GM18507 (cell line): ENCODE measurements at regions not wholly inside any gene's neighbourhood (a gene's known extent, or its start where the extent isn't known, plus 50 kb on each side); places are given as distances from the start of the nearest gene placed in this dataset.
"Not testable (repeated sequence)": the region's sequence is repeated elsewhere in the genome, so short reads cannot be mapped to it uniquely, and the experiment has no call there.

Experiments
- DNase-seq: peaks from one replicate; pipeline ENCODE4 v3.0.0; 2011; ENCODE audit warnings: low read depth; ENCODE audit not compliant: insufficient read length; ENCODE audit errors: extremely low spot score
- FAIRE-seq: peaks from 2 replicates; lab custom pipeline; 2011; peaks lifted over from hg19 to GRCh38; lab: Jason Lieb, UNC

GRCh38 chr4:156173486-156173885 is 219.8 kb upstream of the CTSO start:
- FAIRE-seq (no peak), DNase-seq (no peak)

DNA sequence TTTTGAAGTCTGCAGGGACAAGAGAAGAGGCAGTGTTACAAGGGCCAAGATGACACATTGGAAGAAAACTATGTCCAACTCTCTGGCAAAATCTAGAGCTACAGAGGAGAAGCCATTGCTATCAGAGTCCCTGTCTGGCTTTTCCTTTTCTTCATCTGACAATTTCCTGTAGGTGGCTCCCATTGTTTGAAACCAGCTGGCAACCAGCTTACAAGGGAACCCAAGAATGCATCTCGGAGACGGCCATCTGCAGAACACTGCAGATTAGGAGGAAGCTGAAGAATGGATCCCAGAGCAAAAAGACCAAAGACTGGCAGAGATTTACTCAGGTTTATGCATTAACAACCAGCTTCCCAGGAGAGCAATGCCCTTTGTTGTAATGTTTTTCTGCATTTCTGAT is 216.2 kb upstream of the CTSO start:
- no peak for FAIRE-seq
- DNase-seq, result no peak

DNA sequence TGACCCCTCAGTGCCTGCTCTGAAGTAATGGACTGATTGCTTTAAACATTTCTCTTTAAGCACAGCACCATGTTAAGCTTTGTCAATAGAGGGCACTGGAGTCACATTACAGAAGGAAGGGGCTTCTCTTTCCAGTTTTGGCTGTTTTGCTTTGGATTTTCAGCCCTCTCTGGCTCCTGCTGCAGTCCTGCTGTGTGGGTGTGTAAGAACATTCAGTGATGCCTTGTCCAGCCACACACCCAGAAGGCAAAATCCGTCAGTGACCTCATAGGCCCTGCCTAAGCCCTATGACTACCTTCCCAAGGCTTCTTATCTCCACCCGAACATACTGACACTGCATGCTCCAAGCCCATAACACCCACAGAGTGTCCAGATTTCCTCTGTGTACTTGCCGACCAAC is 215.3 kb upstream of the CTSO start:
- DNase-seq, result no peak
- FAIRE-seq, result no peak

DNA sequence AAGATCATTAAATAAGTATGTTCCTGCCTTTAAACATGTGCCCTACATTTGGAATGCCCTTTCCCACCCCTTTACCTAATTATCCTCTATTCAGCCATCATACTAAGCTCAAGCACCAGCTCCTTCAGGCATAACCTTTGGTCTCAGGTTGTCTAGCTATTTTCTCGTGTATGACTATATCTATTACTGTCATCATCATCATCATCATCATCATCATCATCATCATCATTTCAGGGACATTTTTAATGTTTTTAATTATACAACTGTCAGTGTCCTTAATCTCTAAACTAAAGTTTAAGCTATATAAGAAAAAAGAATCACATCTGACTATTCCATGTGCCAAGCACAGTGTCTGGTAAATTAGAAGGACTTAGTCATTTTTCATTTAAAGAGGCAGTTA is 214.6 kb upstream of the CTSO start:
- FAIRE-seq (no peak), DNase-seq (no peak)

- DNase-seq, result no peak
- no peak for FAIRE-seq
Observed at GRCh38 chr4:156158747-156159146, 205.1 kb upstream of the CTSO start.

- DNase-seq (no peak), FAIRE-seq (no peak)
Observed at GRCh38 chr4:156154978-156155377, 201.3 kb upstream of the CTSO start.

GRCh38 chr4:156146571-156146970 is 192.9 kb upstream of the CTSO start:
- DNase-seq (no peak), FAIRE-seq (no peak)

DNA sequence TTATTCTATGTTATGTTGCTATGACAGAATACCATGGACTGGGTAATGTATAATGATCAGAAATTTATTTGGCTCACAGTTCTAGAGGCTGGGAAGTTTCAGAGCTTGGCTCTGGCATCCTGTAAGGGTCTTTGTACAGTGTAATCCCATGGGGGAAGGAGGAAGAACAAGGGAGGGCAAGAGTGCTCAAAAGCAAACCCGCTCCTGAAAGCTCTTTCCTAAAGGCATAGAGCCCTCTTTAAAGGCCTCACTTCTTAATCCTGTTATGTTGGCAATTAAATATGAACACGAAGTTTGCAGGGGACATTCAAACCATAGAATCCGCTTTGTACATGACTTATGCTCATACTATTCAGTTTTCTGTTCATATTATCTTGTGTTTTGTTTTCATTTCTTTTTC is 191.3 kb upstream of the CTSO start:
- DNase-seq, result no peak
- no peak for FAIRE-seq

DNA sequence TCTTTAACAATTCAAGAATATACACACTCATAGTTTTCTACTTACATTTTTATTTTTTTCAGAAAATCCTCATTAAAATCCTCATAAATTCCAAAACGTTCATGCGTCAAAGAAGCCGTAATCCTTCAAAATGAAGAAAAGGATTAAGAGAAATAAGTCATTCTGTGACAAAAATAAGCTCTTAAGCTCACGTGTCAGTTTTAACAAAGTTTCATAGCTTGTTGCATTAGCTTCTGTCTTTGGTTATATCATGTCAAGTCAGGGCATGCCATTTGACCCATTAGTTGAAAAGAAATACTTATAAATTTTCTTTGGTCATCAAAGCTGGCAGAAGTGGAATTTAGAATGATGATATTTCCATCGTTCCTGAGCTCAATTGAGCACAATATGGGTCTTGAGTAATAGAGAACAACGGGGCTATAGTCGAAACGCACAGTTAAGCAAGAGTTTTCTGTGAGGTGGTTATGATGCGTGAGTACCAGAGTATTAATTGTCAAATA is 185.2 kb upstream of the CTSO start:
- FAIRE-seq (no peak), DNase-seq (no peak)

DNA sequence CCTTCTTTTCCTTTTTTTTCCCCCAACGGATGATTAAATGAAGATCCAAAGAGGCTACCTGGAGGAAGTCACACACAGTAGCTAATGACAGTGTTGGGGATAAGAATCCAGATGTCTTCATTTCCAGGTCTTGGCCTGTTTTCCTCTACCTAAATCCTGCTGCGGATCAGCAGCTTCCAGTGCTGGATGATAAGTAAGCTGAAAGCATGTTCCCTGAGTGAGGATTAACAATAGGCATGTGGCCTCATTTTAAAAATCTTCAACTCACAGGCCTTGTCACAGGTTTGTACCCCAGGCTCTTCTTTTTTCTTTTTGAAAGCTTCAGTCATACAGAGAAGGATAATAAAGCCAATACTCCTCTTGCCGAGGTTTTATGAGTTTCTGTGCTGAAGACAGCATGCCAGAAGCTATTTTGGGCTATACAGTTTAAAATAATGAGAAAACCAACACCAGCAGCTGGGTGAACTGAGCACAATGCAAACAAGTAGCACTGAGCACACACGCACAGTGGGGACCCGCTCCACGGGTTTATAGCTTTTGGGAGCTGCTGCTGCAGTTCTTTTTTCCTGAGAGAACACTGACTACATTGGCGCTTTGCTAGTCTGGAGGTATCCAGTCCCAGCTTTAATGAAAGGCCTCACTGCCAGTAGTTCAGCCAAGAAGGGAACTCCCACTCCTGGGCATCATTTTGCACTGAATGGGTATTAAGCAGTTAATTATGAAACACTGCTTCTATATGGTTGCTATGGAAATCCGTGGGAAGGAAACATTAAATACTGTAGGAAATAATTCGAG is 184.2 kb upstream of the CTSO start:
- no peak for FAIRE-seq
- no peak for DNase-seq

DNA sequence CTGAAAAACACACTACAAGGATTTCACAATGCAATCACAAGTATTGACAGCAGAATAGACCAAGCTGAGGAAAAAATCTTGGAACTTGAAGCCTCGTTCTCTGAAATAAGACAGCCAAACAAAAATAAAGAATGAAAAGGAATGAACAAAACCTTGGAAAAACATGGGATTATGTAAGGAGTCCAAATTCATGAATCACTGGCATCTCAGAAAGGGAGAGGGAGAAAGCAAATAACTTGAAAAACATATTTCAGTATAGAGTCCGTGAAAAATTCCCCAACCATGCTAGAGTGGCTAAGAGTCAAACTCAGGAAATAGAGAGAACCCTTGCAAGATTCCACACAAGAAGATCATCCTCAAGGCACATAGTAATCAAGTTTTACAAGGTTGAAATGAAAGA is 178.5 kb upstream of the CTSO start:
- FAIRE-seq, result no peak
- no peak for DNase-seq

DNA sequence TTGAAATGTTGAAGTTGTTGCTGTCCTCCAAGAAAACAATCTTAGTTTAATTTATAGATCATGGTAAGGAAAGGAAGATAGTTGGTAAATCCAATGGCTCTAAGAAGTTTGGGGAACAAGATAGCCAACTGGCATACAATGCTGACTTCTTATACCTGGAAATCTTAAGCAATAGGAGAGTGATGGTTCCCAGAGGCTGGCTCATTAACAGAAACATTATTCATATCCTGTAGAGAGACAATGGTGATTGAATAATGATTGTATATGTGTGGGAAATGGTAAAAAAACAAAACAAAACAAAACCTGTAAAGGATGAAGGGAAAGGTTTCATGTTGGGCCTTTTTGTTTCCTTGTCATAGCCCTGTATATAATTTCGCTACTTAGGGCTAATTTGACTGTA is 174.9 kb upstream of the CTSO start:
- FAIRE-seq, result no peak
- no peak for DNase-seq

GRCh38 chr4:156118507-156119220 is 165.0 kb upstream of the CTSO start:
- DNase-seq, result no peak
- FAIRE-seq, result no peak

DNA sequence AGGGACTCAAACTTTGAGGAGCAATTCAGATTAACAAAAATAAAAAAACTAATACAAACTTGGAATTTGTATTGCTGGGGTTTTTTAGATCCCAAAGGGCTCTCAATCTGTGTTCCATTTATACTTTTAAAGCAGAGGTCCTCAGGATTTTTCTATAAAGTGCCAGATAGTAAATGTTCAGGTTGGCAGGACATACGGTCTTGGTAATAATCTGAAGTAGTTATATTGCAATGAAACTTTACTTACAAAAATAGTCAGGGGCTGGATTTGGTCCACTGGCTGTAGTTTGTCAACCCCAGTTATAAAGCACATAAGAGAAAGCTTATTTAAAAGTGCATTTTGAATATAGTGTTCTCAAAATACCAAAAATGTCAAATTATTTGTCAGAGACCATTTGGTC is 164.1 kb upstream of the CTSO start:
- DNase-seq, result no peak
- no peak for FAIRE-seq

DNA sequence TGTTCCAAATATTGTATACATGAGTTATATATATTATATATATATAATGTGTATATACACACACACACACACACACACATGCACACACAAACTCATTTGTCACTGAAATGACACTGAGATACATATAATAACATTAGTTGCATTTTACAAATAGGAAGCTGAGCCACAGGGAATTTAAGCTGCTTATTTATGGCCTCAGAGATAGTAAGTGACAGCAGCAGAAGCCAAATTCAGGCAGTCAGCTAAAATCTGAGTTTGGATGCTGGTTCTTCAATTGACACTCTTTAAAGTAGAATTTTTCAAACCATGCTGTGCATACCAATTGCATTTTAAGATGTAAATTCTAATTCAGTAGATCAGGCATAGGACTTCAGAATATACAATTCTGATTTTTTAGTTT is 163.3 kb upstream of the CTSO start:
- DNase-seq, result no peak
- no peak for FAIRE-seq

DNA sequence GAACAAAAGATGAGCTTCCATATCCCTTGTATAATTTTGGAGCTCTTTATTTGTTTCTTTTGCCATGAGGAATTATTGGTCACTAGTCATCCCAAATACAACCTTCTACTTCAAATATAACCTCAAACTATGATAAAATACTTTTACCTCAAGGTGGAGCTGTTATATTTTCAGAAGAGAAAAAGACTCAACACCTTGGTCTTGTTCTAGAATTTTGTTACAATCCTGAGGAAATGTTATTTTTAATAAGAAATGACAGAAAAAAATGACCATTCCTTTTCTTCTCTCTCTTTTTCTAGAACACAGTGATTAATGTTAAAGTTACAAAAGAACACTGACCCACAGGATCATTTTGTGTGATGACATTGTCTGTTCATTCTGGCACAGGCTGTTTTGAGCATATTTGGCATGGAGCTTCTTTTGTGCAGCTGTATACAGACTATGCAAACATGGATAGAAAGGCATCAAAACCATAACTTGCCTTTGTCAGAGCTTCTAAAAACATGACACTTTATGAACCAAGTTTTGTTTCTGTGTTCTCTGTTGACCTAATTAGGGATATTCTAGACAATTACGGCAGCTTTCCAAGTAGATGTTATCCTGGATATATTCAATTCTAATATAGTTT is 159.6 kb upstream of the CTSO start:
- no peak for FAIRE-seq
- no peak for DNase-seq

DNA sequence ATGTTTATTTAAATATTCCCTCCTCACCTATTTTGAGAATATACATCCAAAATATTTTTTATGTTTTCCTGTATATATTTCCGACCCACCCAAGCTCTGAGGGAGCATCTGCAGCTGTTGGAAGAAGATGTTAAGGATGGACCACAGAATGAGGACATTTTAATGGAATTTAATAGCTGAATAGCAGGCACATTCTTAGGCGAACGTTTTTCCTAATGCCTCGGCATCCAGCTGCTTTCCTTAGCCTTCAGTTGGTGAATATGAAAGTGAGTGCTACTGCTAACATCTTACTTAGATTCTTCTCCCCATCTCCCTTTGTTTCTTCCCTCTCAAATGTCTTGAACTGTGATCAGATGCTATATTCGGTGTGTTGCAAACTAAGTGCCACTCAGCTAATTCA is 158.0 kb upstream of the CTSO start:
- FAIRE-seq, result no peak
- no peak for DNase-seq

DNA sequence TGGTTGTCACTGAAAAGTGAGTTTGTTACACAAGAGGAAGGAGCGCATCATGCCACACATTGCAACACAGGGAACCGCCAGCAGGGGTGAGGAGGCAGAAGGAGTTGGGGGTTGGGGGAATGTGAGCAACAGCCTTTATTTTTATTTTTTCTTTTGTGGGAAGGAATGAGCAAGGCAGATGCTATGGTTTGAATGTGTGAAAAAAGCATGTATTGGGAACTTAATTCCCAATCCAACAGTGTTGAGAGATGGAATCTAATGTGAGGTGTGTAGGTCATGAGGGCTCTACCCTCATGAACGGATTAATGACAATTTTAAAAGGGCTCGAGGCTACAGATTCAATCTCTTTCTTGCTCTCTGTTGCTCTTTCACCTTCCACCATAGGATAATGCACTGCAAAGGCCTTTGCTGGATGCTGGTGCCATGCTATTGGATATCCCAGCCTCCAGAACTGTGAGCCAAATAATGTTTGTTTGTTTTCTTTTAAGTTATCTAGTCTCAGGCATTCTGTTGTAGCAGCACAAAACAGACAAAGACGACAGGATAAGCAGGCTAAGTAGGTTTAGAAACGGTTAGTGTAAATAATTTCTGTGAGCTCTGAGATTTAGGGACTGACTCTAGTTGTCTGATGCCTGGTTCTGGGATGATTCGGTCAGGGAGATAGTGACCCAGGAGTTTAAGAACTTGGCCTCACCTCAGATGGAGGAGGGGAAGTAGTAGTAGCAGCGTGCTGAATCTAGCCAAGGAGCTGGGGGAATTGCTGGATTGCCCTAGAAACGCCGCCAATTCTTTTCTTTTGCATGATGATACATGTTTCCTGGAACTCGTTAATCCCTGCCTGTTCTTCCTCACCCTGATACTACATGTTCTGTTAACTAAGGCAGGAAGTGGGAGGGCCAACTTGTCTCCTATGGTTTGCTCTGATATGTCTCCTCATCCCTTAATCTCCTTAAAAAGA is 156.6 kb upstream of the CTSO start:
- no peak for FAIRE-seq
- no peak for DNase-seq

DNA sequence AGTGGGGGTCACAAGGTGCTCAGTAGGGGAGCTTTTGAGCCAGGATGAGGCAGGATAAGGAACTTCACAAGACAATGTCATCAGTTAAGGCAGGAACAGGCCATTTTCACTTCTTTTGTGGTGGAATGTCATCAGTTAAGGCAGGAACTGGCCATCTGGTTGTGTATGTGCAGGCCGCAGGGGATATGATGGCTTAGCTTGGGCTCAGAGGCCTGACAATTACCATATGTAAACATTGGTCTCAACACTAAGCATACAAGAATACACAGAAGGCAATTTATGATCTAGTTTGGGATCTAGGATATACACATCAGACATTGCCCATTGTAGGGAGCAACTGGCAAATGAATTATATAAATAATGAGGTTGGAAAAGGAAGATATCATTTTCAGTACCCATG is 155.4 kb upstream of the CTSO start:
- not testable (repeated sequence) for FAIRE-seq

DNA sequence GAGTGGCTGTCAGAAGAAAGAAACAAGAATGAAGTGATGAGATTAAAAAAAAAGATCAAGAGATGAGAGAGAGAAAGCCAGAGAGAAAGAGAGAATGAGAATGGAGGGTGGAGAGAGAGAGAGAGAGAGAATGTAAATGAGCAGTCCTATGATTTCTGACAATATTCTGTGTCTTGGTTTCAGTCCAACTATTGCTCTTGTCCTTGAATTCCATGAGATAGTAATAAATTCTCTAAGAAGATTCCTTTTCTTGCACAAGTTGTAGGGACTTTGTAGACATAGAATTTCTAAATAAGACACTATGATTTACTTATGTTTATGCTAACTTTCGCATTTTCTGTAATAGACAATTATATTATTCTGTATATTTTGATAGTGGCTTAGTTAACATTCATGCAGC is 149.6 kb upstream of the CTSO start:
- FAIRE-seq (no peak), DNase-seq (no peak)

More for the DNA sequence above, 155.4 kb upstream of the CTSO start:
- DNase-seq, result not testable (repeated sequence)
